DMS 273 treated with DMSO at 0.1 percent for 48 hours (cell line): ENCODE measurements at regions not wholly inside any gene's neighbourhood (a gene's known extent, or its start where the extent isn't known, plus 50 kb on each side); places are given as distances from the start of the nearest gene placed in this dataset.

Experiments used
- DNase-seq: peaks from one replicate; lab custom pipeline; 2025; lab: John Stamatoyannopoulos, UW

GRCh38 chr2:146131785-146132184 is 1611.9 kb upstream of the ZEB2 start:
- DNase-seq: no peak

GRCh38 chr2:146131048-146131447 is 1611.1 kb upstream of the ZEB2 start:
- DNase-seq: no peak

- DNase-seq: no peak
These were observed 1610.4 kb upstream of the ZEB2 start for GRCh38 chr2:146130290-146130689.

GRCh38 chr2:146129231-146129630 is 1609.3 kb upstream of the ZEB2 start:
- no peak for DNase-seq

GRCh38 chr2:146128216-146128615 is 1608.3 kb upstream of the ZEB2 start:
- peak; percentile 71 for DNase-seq

GRCh38 chr2:146125551-146125950 is 1605.6 kb upstream of the ZEB2 start:
- DNase-seq: no peak

GRCh38 chr2:146124741-146125140 is 1604.8 kb upstream of the ZEB2 start:
- no peak for DNase-seq

- DNase-seq: no peak
These were observed 1603.8 kb upstream of the ZEB2 start for GRCh38 chr2:146123714-146124113.

GRCh38 chr2:146123256-146123655 is 1603.3 kb upstream of the ZEB2 start:
- no peak for DNase-seq

- no peak for DNase-seq
These were observed 1599.7 kb upstream of the ZEB2 start for GRCh38 chr2:146119586-146119985.

- no peak for DNase-seq
These were observed 1589.1 kb upstream of the ZEB2 start for GRCh38 chr2:146108993-146109392.

GRCh38 chr2:146094185-146094584 is 1574.3 kb upstream of the ZEB2 start:
- DNase-seq: no peak

- no peak for DNase-seq
These were observed 1561.5 kb upstream of the ZEB2 start for GRCh38 chr2:146081459-146081858.

- no peak for DNase-seq
These were observed 1561.0 kb upstream of the ZEB2 start for GRCh38 chr2:146080925-146081324.

- DNase-seq: no peak
These were observed 1559.3 kb upstream of the ZEB2 start for GRCh38 chr2:146079216-146079615.

GRCh38 chr2:146077156-146077555 is 1557.2 kb upstream of the ZEB2 start:
- DNase-seq: no peak

- DNase-seq: no peak
These were observed 1548.1 kb upstream of the ZEB2 start for GRCh38 chr2:146068051-146068450.

- DNase-seq: no peak
These were observed 1528.2 kb upstream of the ZEB2 start for GRCh38 chr2:146048141-146048540.

- DNase-seq: no peak
These were observed 1521.5 kb upstream of the ZEB2 start for GRCh38 chr2:146041274-146041910.

GRCh38 chr2:146040051-146040450 is 1520.1 kb upstream of the ZEB2 start:
- no peak for DNase-seq

GRCh38 chr2:146038014-146038413 is 1518.1 kb upstream of the ZEB2 start:
- no peak for DNase-seq

- no peak for DNase-seq
These were observed 1517.5 kb upstream of the ZEB2 start for GRCh38 chr2:146037334-146037870.

- DNase-seq: no peak
These were observed 1511.2 kb upstream of the ZEB2 start for GRCh38 chr2:146031158-146031557.

GRCh38 chr2:146027156-146027555 is 1507.2 kb upstream of the ZEB2 start:
- DNase-seq: no peak
